GM19240 (cell line): ENCODE measurements at regions not wholly inside any gene's neighbourhood (a gene's known extent, or its start where the extent isn't known, plus 50 kb on each side); places are given as distances from the start of the nearest gene placed in this dataset.

Experiments
- DNase-seq: peaks from one replicate; pipeline ENCODE4 v3.0.0; 2011; ENCODE audit warnings: low spot score; ENCODE audit not compliant: insufficient read length

- DNase-seq: no peak
Observed at GRCh38 chr6:22621701-22622100, 52.3 kb downstream of the HDGFL1 start.

GRCh38 chr6:22622351-22622750 lies 53.0 kb downstream of the HDGFL1 start:
- DNase-seq: no peak

GRCh38 chr6:22622813-22623212 lies 53.4 kb downstream of the HDGFL1 start:
- no peak for DNase-seq

DNA sequence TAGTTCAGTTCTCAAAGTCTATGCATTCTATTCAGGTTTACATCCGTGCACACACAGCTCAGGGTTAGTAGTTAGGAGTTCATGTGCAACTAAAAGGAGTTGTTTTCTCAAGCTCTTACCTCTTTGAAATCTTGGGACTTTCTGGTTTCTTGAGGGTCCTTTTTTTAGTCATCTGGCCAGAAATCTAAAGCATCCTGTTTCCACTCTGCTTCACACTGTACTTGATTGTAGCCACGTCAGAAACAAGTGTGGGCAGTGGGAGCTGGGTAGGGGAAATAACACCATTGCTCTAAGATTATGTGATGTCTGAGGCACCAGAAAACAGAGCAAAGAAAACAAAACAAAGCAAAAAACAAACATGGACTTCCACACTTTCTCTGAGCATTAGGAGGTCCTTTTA lies 58.3 kb downstream of the HDGFL1 start:
- no peak for DNase-seq

DNA sequence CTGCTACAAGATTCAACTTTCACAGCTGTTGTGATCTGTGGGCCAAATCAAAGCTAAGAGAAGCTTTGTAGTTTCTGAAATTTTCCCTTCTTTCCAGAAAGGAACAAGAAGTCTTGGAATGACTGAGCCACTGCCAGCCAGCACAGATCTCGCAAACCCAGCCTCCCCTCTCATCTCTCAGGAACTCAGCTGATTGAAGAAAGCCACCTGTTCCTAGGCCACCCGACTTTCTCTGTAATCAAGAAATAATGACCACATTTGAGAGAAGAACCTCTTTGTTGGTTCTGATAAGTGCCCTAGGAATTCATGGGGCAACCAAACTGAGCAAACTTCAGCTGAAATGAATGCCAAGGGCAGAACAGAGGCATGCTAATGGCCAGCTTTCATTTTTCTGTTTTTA lies 61.7 kb downstream of the HDGFL1 start:
- DNase-seq: no peak

DNA sequence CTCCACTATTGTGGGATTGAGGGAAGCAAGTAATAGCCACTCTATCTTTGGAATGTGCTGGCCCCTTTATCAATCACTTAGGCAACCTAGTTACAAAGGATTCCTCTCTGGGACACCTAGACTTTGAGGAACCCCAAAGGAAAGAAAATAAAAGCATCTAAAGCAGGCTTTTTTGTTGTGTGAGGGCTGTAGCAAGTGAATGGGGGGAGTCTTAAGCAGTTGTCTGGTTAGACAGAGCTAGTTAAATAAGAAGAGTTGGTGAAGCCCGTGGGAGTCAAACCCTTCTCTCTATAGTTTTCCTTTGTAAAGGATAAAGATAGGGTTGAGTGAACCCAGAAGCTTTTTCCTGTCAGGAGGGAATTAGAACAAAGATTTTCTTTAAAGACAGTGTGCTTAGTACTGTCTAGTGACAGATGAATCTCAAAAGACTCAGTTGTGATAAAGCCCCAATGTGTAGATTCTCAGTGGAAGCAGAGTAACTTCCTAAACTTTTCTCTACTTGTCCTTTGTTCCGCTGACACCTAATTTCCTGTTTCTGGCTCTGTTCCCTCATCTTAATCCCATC lies 63.3 kb downstream of the HDGFL1 start:
- DNase-seq: no peak

DNA sequence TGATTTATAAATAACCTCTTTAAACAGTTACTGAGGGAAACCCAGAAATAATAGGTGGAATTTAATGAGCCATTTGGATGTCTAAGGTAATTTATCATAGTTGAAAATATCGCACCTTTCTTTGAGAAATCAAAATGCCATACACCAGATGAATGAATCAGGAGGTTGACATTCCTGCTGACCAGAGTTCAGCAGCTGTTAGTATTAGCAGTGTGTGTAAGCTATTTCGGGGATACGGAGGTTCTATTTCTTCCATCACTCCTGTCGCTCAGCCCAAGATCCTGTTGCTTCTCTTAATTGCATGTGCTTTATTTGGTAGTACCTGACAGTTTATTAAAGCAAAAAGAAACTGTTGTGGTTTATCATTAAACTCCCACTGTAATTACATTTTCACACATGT lies 67.1 kb downstream of the HDGFL1 start:
- no peak for DNase-seq

- no peak for DNase-seq
Observed at GRCh38 chr6:22637782-22638181, 68.4 kb downstream of the HDGFL1 start.

GRCh38 chr6:22638320-22638719 lies 69.0 kb downstream of the HDGFL1 start:
- no peak for DNase-seq

DNA sequence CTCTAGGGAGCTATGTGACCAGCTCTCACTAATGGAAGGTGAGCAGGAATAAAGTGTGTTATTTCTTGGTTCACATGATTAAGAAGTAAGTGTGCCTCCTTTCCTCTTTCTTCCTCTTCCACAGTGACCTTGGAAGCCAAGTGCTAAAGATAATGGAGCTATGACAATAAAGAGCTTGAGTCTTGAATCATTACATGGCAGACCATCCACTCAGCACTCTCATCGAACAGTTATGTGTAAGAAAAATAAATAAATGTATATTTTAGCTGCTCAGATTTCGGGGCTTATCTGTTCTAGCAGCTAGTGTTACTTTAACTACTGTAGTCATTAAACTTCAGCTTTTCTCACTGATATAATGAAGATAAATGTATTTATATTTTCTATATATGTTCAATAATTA lies 72.9 kb downstream of the HDGFL1 start:
- no peak for DNase-seq

GRCh38 chr6:22643780-22644179 lies 74.4 kb downstream of the HDGFL1 start:
- DNase-seq: no peak

GRCh38 chr6:22647719-22648118 lies 78.4 kb downstream of the HDGFL1 start:
- DNase-seq: no peak

GRCh38 chr6:22651731-22652130 lies 82.4 kb downstream of the HDGFL1 start:
- no peak for DNase-seq

DNA sequence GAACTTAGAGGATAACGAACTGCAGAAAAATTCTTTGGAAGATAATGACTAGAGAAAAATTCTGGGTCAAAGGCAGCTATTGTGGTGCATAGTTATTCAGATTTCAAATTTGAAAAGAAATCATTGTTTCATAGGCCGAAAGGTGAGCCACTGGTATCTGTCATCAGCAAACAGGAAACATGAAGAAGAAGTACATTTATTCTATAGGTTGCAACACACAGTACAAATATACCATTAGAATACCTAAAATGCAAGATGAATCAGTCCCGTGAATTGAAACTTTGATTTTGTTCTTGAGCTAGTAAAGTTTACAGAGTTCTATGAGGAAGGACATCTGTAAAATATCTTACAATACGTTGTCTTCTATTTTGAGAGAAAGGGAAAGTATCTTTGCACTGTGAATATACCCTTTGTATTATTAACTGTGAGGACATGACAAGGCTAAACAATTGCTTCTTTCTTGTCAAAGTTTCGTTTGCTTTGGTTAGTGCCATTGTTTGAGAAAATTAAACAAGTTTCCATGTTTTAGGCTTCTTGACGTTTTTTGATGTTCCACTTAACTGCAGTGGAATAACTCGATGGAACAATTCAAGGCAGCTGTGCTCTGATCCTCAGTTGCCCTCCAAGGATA lies 84.7 kb downstream of the HDGFL1 start:
- DNase-seq: no peak

DNA sequence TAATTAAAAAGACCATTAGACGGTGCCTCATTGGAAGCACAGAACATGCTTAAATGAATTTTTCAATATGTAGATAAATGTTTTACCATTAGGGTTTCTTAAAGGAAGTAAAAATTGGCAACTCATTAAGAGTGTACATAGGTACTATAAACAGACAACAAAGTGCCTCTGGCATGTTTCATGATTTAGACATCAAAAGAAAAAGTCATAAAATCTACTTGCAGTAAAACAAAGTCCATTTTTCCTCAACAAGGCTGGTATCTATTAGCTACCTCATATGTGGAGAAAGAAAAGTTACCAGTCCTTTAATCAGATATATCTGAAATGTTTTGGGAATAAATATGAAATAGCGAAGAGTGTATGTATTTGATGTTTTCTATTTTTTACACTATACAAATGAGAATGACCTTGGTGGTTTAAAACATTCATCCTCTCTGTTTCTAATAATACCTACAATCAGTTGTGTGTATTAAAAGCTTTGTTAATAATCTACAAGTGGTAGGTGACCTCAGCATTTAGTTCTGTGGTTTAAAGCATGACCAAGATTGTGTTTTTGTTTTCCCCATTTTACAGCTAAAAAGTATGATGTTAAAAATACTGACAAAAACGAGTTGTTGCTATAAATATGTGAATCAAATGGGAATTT lies 87.5 kb downstream of the HDGFL1 start:
- DNase-seq: no peak

GRCh38 chr6:22657352-22657980 lies 88.1 kb downstream of the HDGFL1 start:
- no peak for DNase-seq

- DNase-seq: no peak
Observed at GRCh38 chr6:22658183-22658582, 88.8 kb downstream of the HDGFL1 start.

GRCh38 chr6:22658934-22659333 lies 89.6 kb downstream of the HDGFL1 start:
- no peak for DNase-seq

- no peak for DNase-seq
Observed at GRCh38 chr6:22664968-22665367, 95.6 kb downstream of the HDGFL1 start.

- no peak for DNase-seq
Observed at GRCh38 chr6:22666021-22666420, 96.7 kb downstream of the HDGFL1 start.

GRCh38 chr6:22666586-22666985 lies 97.2 kb downstream of the HDGFL1 start:
- DNase-seq: no peak

GRCh38 chr6:22667855-22668254 lies 98.5 kb downstream of the HDGFL1 start:
- no peak for DNase-seq

GRCh38 chr6:22668307-22668706 lies 98.9 kb downstream of the HDGFL1 start:
- no peak for DNase-seq
